CD4-positive, alpha-beta T cell (primary cell): ENCODE measurements at regions not wholly inside any gene's neighbourhood (a gene's known extent, or its start where the extent isn't known, plus 50 kb on each side); places are given as distances from the start of the nearest gene placed in this dataset.

Experiments used
- ATAC-seq: fragments of 200-7000 bp; cut with Tn5 transposase; one replicate; pipeline ENCODE4 v1.10.0; 2022; ENCODE audit warnings: mild to moderate bottlenecking; ENCODE audit not compliant: poor library complexity
- CTCF ChIA-PET: fragments of 350-600 bp; sonication (Branson Sonifier 250); formaldehyde crosslinking; loops from one replicate; lab custom pipeline; 2021; ENCODE audit warnings: antibody characterized with exemption, inconsistent platforms; lab: Charles Lee
- POLR2A ChIA-PET: fragments of 350-600 bp; sonication (Branson Sonifier 250); formaldehyde crosslinking; loops from one replicate; lab custom pipeline; 2021; ENCODE audit warnings: antibody characterized with exemption, inconsistent platforms; lab: Charles Lee
- DNase-seq, 14 experiments: peaks; one replicate each; pipeline ENCODE4 v3.0.0-alpha.2; 2013 to 2020; ENCODE audit warnings: mixed read lengths in 2 of 14
- H3K27ac ChIP-seq, 2 donors: one replicate each; pipeline versions ENCODE4 v1.5.1 to v1.7.0; 2013; ENCODE audit warnings: low read length in 2 of 2, low read depth in 1 of 2, mild to moderate bottlenecking in 1 of 2
- H3K27me3 ChIP-seq, 2 experiments: 1 replicate in 1 of 2; 2 replicates in 1 of 2; pipeline versions ENCODE4 v1.6.1 to v1.7.0; 2013; ENCODE audit warnings: low read length in 2 of 2, control low read depth in 1 of 2, mild to moderate bottlenecking in 1 of 2, moderate library complexity in 1 of 2; ENCODE audit not compliant: insufficient read depth in 2 of 2, control insufficient read depth in 1 of 2
- H3K36me3 ChIP-seq: one replicate; pipeline ENCODE4 v1.6.1; 2013; ENCODE audit warnings: low read length, control low read depth; ENCODE audit not compliant: insufficient read depth
- H3K4me1 ChIP-seq: one replicate; pipeline ENCODE4 v1.6.1; 2013; ENCODE audit warnings: low read length, control low read depth; ENCODE audit not compliant: insufficient read depth
- H3K4me3 ChIP-seq: one replicate; pipeline ENCODE4 v1.5.1; 2013; ENCODE audit warnings: mild to moderate bottlenecking, low read length, moderate library complexity
- H3K9me3 ChIP-seq, 2 experiments: 1 replicate in 1 of 2; 2 replicates in 1 of 2; pipeline versions ENCODE4 v1.6.1 to v1.7.0; 2013; ENCODE audit warnings: low read length in 2 of 2, mild to moderate bottlenecking in 2 of 2, control low read depth in 1 of 2, moderate library complexity in 1 of 2; ENCODE audit not compliant: control insufficient read depth in 1 of 2, insufficient read depth in 1 of 2
- H3K27ac Mint-ChIP-seq: one replicate; pipeline ENCODE4 v1.8.0; 2020; ENCODE audit warnings: mixed read lengths
- H3K27me3 Mint-ChIP-seq: one replicate; pipeline ENCODE4 v1.8.0; 2021; ENCODE audit warnings: mixed read lengths
- H3K36me3 Mint-ChIP-seq: one replicate; pipeline ENCODE4 v1.8.0; 2021; ENCODE audit warnings: low read depth, mixed read lengths
- H3K4me1 Mint-ChIP-seq: one replicate; pipeline ENCODE4 v1.8.0; 2021; ENCODE audit warnings: low read depth, mixed read lengths
- H3K4me3 Mint-ChIP-seq: one replicate; pipeline ENCODE4 v1.8.0; 2020; ENCODE audit warnings: mild to moderate bottlenecking, mixed read lengths
- H3K9me3 Mint-ChIP-seq: one replicate; pipeline ENCODE4 v1.8.0; 2020; ENCODE audit warnings: mixed read lengths
- CTCF ChIP-seq: fragments of 200-600 bp; IDR thresholded peaks from one replicate; pipeline ENCODE4 v1.8.0; 2022; ENCODE audit warnings: antibody characterized with exemption, mild to moderate bottlenecking
- intact Hi-C, 2 experiments: fragments of 100-400 bp; cut with DNase I in 1 of 2; cut with micrococcal nuclease in 1 of 2; formaldehyde crosslinking; loops; one replicate each; pipeline versions ENCODE4 v1.15.1 to v1.9.0; 2023 to 2025; cut with DNase I, micrococcal nuclease

- no peaks in the 10 kb centered on the region for H3K4me1 Mint-ChIP-seq
- intact Hi-C loops, result no loop called here
- ATAC-seq (no peak), DNase-seq (no peak)
- POLR2A ChIA-PET, result no interaction called here
- Histone ChIP-seq H3K4me3 (no peak overlapping the region), H3K36me3 (no peaks in the 10 kb centered on the region), H3K27ac (no peak overlapping the region), H3K27me3 (no peaks in the 10 kb centered on the region), H3K9me3 (peaks cover 0 to 17% of the 10 kb centered on the region in 2 experiments), H3K4me1 (no peaks in the 10 kb centered on the region)
- H3K36me3 Mint-ChIP-seq, result no peaks in the 10 kb centered on the region
- no peak overlapping the region for H3K27ac Mint-ChIP-seq
- no peaks in the 10 kb centered on the region for H3K9me3 Mint-ChIP-seq
- H3K27me3 Mint-ChIP-seq, result no peaks in the 10 kb centered on the region
- no peak overlapping the region for H3K4me3 Mint-ChIP-seq
- CTCF ChIA-PET, result no interaction called here
- no peak for TF ChIP-seq CTCF
Measured at GRCh38 chr16:65783709-65784474, 582.6 kb upstream of the CDH5 start.

GRCh38 chr16:65782611-65783600 lies 583.6 kb upstream of the CDH5 start:
- H3K36me3 ChIP-seq, result no peaks in the 10 kb centered on the region
- ChIA-PET POLR2A (no interaction called here), CTCF (interaction anchor here (0.6 kb wide), 1 partner anchor 12 kb away, joined by 3 read pairs; no protein-coding TSS in a partner anchor)
- H3K4me3 Mint-ChIP-seq, result no peak overlapping the region
- DNase-seq (no peak), ATAC-seq (no peak)
- intact Hi-C loops, result no loop called here
- no peaks in the 10 kb centered on the region for H3K9me3 Mint-ChIP-seq
- no peaks in the 10 kb centered on the region for H3K4me1 Mint-ChIP-seq
- no peak overlapping the region for H3K27ac Mint-ChIP-seq
- no peak for TF ChIP-seq CTCF
- peaks cover 0 to 17% of the 10 kb centered on the region in 2 experiments for H3K9me3 ChIP-seq
- no peaks in the 10 kb centered on the region for H3K36me3 Mint-ChIP-seq
- H3K4me3 ChIP-seq, result no peak overlapping the region
- no peak overlapping the region for H3K27ac ChIP-seq
- no peaks in the 10 kb centered on the region for H3K27me3 Mint-ChIP-seq
- H3K4me1 ChIP-seq, result no peaks in the 10 kb centered on the region
- no peaks in the 10 kb centered on the region for H3K27me3 ChIP-seq

- Mint-ChIP-seq H3K4me1 (no peaks in the 10 kb centered on the region), H3K9me3 (no peaks in the 10 kb centered on the region), H3K27ac (no peak overlapping the region), H3K4me3 (no peak overlapping the region), H3K27me3 (no peaks in the 10 kb centered on the region), H3K36me3 (no peaks in the 10 kb centered on the region)
- peaks cover 0 to 14% of the 10 kb centered on the region in 2 experiments for H3K9me3 ChIP-seq
- no peaks in the 10 kb centered on the region for H3K27me3 ChIP-seq
- TF ChIP-seq CTCF, result no peak
- ChIA-PET CTCF (no interaction called here), POLR2A (no interaction called here)
- H3K36me3 ChIP-seq, result no peaks in the 10 kb centered on the region
- H3K27ac ChIP-seq, result no peak overlapping the region
- no peak overlapping the region for H3K4me3 ChIP-seq
- intact Hi-C loops, result no loop called here
- no peak for DNase-seq
- no peak for ATAC-seq
- no peaks in the 10 kb centered on the region for H3K4me1 ChIP-seq
Measured at GRCh38 chr16:65781855-65782254, 584.6 kb upstream of the CDH5 start.
